CD4-positive, alpha-beta T cell (primary cell): ENCODE measurements at regions not wholly inside any gene's neighbourhood (a gene's known extent, or its start where the extent isn't known, plus 50 kb on each side); places are given as distances from the start of the nearest gene placed in this dataset.

Experiments
- ATAC-seq: fragments of 200-7000 bp; cut with Tn5 transposase; one replicate; pipeline ENCODE4 v1.10.0; 2022; ENCODE audit warnings: mild to moderate bottlenecking; ENCODE audit not compliant: poor library complexity
- CTCF ChIA-PET: fragments of 350-600 bp; sonication (Branson Sonifier 250); formaldehyde crosslinking; loops from one replicate; lab custom pipeline; 2021; ENCODE audit warnings: antibody characterized with exemption, inconsistent platforms; lab: Charles Lee
- POLR2A ChIA-PET: fragments of 350-600 bp; sonication (Branson Sonifier 250); formaldehyde crosslinking; loops from one replicate; lab custom pipeline; 2021; ENCODE audit warnings: antibody characterized with exemption, inconsistent platforms; lab: Charles Lee
- DNase-seq, 14 experiments: peaks; one replicate each; pipeline ENCODE4 v3.0.0-alpha.2; 2013 to 2020; ENCODE audit warnings: mixed read lengths in 2 of 14
- H3K27ac ChIP-seq, 2 donors: one replicate each; pipeline versions ENCODE4 v1.5.1 to v1.7.0; 2013; ENCODE audit warnings: low read length in 2 of 2, low read depth in 1 of 2, mild to moderate bottlenecking in 1 of 2
- H3K27me3 ChIP-seq, 2 experiments: 1 replicate in 1 of 2; 2 replicates in 1 of 2; pipeline versions ENCODE4 v1.6.1 to v1.7.0; 2013; ENCODE audit warnings: low read length in 2 of 2, control low read depth in 1 of 2, mild to moderate bottlenecking in 1 of 2, moderate library complexity in 1 of 2; ENCODE audit not compliant: insufficient read depth in 2 of 2, control insufficient read depth in 1 of 2
- H3K36me3 ChIP-seq: one replicate; pipeline ENCODE4 v1.6.1; 2013; ENCODE audit warnings: low read length, control low read depth; ENCODE audit not compliant: insufficient read depth
- H3K4me1 ChIP-seq: one replicate; pipeline ENCODE4 v1.6.1; 2013; ENCODE audit warnings: low read length, control low read depth; ENCODE audit not compliant: insufficient read depth
- H3K4me3 ChIP-seq: one replicate; pipeline ENCODE4 v1.5.1; 2013; ENCODE audit warnings: mild to moderate bottlenecking, low read length, moderate library complexity
- H3K9me3 ChIP-seq, 2 experiments: 1 replicate in 1 of 2; 2 replicates in 1 of 2; pipeline versions ENCODE4 v1.6.1 to v1.7.0; 2013; ENCODE audit warnings: low read length in 2 of 2, mild to moderate bottlenecking in 2 of 2, control low read depth in 1 of 2, moderate library complexity in 1 of 2; ENCODE audit not compliant: control insufficient read depth in 1 of 2, insufficient read depth in 1 of 2
- H3K27ac Mint-ChIP-seq: one replicate; pipeline ENCODE4 v1.8.0; 2020; ENCODE audit warnings: mixed read lengths
- H3K27me3 Mint-ChIP-seq: one replicate; pipeline ENCODE4 v1.8.0; 2021; ENCODE audit warnings: mixed read lengths
- H3K36me3 Mint-ChIP-seq: one replicate; pipeline ENCODE4 v1.8.0; 2021; ENCODE audit warnings: low read depth, mixed read lengths
- H3K4me1 Mint-ChIP-seq: one replicate; pipeline ENCODE4 v1.8.0; 2021; ENCODE audit warnings: low read depth, mixed read lengths
- H3K4me3 Mint-ChIP-seq: one replicate; pipeline ENCODE4 v1.8.0; 2020; ENCODE audit warnings: mild to moderate bottlenecking, mixed read lengths
- H3K9me3 Mint-ChIP-seq: one replicate; pipeline ENCODE4 v1.8.0; 2020; ENCODE audit warnings: mixed read lengths
- intact Hi-C, 2 experiments: fragments of 100-400 bp; cut with DNase I in 1 of 2; cut with micrococcal nuclease in 1 of 2; formaldehyde crosslinking; loops; one replicate each; pipeline versions ENCODE4 v1.15.1 to v1.9.0; 2023 to 2025; cut with DNase I, micrococcal nuclease
- TF ChIP-seq, protein P1 (sequence below): fragments of 200-600 bp; IDR thresholded peaks from one replicate; pipeline ENCODE4 v1.8.0; 2022; ENCODE audit warnings: antibody characterized with exemption, mild to moderate bottlenecking

DNA sequence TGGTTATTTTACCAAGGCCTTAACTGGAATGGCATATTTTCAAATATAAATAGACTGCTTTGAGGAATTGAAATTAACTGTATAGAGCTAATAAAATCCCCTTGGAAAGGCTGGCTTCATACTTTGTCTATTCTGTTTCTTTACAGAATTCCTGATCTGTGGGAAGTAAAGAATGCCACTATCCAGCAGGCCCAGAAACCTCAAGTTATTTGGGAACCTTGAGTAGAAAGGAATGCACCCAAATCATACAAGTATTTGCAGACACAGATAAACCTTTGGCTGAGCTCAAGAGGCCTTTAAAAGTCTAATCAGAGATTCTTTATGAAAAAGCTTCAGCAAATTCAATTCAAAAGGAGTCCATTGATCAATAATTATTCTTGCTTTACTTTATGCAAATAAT, 975.7 kb upstream of the PABPC4L start:
- CTCF ChIA-PET, result no interaction called here
- intact Hi-C loops, result no loop called here
- TF ChIP-seq, protein P1, sequence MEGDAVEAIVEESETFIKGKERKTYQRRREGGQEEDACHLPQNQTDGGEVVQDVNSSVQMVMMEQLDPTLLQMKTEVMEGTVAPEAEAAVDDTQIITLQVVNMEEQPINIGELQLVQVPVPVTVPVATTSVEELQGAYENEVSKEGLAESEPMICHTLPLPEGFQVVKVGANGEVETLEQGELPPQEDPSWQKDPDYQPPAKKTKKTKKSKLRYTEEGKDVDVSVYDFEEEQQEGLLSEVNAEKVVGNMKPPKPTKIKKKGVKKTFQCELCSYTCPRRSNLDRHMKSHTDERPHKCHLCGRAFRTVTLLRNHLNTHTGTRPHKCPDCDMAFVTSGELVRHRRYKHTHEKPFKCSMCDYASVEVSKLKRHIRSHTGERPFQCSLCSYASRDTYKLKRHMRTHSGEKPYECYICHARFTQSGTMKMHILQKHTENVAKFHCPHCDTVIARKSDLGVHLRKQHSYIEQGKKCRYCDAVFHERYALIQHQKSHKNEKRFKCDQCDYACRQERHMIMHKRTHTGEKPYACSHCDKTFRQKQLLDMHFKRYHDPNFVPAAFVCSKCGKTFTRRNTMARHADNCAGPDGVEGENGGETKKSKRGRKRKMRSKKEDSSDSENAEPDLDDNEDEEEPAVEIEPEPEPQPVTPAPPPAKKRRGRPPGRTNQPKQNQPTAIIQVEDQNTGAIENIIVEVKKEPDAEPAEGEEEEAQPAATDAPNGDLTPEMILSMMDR, result no peak
- no peaks in the 10 kb centered on the region for H3K9me3 ChIP-seq
- no peak overlapping the region for H3K27ac ChIP-seq
- no peaks in the 10 kb centered on the region for H3K27me3 ChIP-seq
- H3K4me1 ChIP-seq, result no peaks in the 10 kb centered on the region
- no peak overlapping the region for H3K4me3 Mint-ChIP-seq
- H3K27me3 Mint-ChIP-seq, result no peaks in the 10 kb centered on the region
- POLR2A ChIA-PET, result no interaction called here
- H3K27ac Mint-ChIP-seq, result no peak overlapping the region
- no peaks in the 10 kb centered on the region for H3K36me3 Mint-ChIP-seq
- no peak for ATAC-seq
- no peaks in the 10 kb centered on the region for H3K9me3 Mint-ChIP-seq
- no peaks in the 10 kb centered on the region for H3K4me1 Mint-ChIP-seq
- no peak overlapping the region for H3K4me3 ChIP-seq
- H3K36me3 ChIP-seq, result no peaks in the 10 kb centered on the region
- no peak for DNase-seq

DNA sequence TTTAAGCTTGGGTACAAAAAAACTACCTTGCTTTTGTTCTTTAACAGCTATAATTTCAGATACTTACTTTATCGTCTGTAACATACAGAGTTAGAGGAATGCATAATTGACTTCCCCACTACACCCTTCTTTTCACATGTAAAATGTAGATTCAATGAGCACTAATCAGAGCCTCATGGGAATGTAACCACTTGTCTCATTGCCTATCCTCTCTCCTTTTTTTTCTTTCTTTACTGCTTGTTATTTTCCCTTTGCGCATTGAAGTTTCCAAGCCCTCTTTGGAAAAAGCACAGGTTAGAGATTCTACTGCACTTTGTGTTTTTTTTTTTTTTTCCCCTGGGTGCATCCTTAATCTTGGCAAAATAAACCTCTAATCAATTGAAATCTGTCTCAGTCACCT, 965.1 kb upstream of the PABPC4L start:
- POLR2A ChIA-PET, result no interaction called here
- Histone ChIP-seq H3K36me3 (no peaks in the 10 kb centered on the region), H3K27me3 (no peaks in the 10 kb centered on the region), H3K9me3 (no peaks in the 10 kb centered on the region), H3K4me1 (no peaks in the 10 kb centered on the region), H3K27ac (no peak overlapping the region), H3K4me3 (no peak overlapping the region)
- no peak overlapping the region for H3K27ac Mint-ChIP-seq
- ATAC-seq (no peak), DNase-seq (no peak)
- no peaks in the 10 kb centered on the region for H3K27me3 Mint-ChIP-seq
- H3K36me3 Mint-ChIP-seq, result no peaks in the 10 kb centered on the region
- H3K9me3 Mint-ChIP-seq, result peaks cover 3% of the 10 kb centered on the region
- intact Hi-C loops, result no loop called here
- H3K4me3 Mint-ChIP-seq, result no peak overlapping the region
- TF ChIP-seq, protein P1, result no peak
- H3K4me1 Mint-ChIP-seq, result no peaks in the 10 kb centered on the region
- CTCF ChIA-PET, result no interaction called here

DNA sequence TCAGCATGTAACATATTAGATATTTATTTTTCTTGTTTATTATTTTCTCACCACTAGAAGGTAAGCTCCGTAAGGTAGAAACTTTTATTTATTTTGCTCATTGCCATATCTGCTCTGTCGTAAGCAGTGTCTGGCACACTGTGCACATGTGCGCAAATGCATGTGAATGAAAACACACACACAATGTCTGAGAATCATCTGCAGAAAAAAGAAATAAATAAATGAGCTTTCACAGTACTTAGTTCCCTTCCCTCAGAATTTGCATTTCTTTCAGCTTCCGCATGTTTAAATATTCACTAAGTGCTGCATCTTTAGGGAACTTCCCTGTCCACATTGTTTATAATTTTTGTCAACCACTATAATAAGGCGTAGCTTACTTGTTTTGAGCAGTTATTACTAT, 963.0 kb upstream of the PABPC4L start:
- H3K4me1 Mint-ChIP-seq, result no peaks in the 10 kb centered on the region
- Histone ChIP-seq H3K36me3 (no peaks in the 10 kb centered on the region), H3K4me1 (no peaks in the 10 kb centered on the region), H3K4me3 (no peak overlapping the region), H3K27me3 (no peaks in the 10 kb centered on the region), H3K9me3 (no peaks in the 10 kb centered on the region), H3K27ac (no peak overlapping the region)
- H3K27me3 Mint-ChIP-seq, result no peaks in the 10 kb centered on the region
- intact Hi-C loops, result no loop called here
- no peak for DNase-seq
- ChIA-PET POLR2A (no interaction called here), CTCF (no interaction called here)
- no peaks in the 10 kb centered on the region for H3K36me3 Mint-ChIP-seq
- H3K9me3 Mint-ChIP-seq, result peaks cover 2% of the 10 kb centered on the region
- H3K27ac Mint-ChIP-seq, result no peak overlapping the region
- no peak overlapping the region for H3K4me3 Mint-ChIP-seq
- TF ChIP-seq, protein P1, result no peak
- ATAC-seq, result no peak
